Stimulated activated CD4-positive, alpha-beta T cell treated with anti-CD3 and anti-CD28 coated beads, Interleukin-15, amount 100 ng/mL, for 1 hour (primary cell): ENCODE measurements at regions not wholly inside any gene's neighbourhood (a gene's known extent, or its start where the extent isn't known, plus 50 kb on each side); places are given as distances from the start of the nearest gene placed in this dataset.

ENCODE experiments used
- DNase-seq, 2 donors: peaks; one replicate each; pipeline ENCODE4 v3.0.0-alpha.2; 2020; ENCODE audit warnings: low read depth in 1 of 2, low spot score in 1 of 2

DNA sequence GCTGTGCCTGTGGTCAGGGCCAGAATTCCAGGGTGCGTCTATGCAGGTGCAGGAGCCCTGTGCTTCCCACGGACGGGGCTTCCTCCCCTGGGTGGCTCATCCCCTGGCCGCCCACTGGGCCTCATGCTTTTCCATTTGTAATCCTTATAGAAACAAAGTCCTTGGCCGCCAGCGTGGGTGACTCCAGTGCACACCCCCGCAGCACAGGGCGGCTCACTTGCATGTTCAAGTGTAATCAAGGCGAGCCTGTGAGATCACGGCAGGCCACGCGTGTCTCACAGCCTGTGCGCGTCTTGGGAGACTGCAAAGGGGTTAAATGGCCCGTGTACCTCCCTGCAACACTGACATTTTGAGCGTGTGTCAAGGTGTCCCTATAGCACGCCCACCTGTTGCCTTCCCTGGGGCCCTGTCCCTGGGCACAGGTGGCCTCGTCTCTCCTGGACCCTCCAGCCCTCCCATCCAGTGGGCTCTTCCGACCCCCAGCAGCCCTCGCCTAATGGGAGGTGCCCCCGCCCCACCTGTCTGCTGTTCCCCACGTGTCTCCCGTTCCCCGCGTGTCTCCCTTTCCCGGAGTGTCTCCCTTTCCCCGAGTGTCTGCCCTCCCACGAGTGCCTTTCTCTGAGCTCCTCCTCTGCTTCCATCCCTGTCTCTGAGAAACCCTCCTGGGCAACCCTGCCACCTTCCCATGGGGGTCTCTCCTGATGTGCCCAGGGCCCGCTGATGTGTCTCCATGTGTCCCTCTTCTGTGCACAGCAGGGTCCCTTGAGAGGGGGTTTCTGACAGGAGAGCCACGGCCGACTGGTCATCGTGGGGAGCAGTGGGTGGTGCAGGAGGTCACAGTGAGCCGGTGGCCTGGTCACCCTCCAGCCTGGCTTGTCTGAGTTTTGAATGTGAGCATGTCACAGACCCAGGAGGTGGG, 1215.3 kb downstream of the BRD1 start:
- DNase-seq, result no peak

DNA sequence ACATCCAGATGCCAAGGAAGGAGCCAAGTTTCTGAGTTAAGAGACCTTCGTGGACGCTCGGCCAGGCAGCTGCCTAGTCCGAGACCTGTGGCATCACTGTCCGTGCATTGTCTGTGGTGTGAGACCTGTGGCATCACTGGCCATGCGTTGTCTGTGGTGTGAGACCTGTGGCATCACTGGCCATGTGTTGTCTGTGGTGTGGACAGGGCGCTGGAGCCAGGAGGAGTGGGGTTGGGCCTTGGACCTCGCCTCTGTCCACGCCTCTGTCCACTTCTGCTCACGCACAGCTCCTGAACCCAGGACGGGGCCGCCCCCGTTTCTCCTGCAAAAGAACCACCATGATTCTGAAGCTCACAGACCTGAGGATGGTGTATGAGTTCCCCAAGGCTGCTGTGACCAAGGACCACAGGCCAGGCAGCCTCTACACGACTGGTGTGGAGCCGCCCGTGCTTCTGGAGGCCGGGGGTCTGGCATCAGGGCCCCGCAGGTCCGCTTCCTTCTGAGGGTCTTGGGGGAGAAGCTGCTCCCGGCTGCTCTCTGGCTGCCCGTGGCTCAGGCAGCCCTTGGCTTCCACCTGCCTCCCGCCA, 1218.3 kb downstream of the BRD1 start:
- no peak for DNase-seq

DNA sequence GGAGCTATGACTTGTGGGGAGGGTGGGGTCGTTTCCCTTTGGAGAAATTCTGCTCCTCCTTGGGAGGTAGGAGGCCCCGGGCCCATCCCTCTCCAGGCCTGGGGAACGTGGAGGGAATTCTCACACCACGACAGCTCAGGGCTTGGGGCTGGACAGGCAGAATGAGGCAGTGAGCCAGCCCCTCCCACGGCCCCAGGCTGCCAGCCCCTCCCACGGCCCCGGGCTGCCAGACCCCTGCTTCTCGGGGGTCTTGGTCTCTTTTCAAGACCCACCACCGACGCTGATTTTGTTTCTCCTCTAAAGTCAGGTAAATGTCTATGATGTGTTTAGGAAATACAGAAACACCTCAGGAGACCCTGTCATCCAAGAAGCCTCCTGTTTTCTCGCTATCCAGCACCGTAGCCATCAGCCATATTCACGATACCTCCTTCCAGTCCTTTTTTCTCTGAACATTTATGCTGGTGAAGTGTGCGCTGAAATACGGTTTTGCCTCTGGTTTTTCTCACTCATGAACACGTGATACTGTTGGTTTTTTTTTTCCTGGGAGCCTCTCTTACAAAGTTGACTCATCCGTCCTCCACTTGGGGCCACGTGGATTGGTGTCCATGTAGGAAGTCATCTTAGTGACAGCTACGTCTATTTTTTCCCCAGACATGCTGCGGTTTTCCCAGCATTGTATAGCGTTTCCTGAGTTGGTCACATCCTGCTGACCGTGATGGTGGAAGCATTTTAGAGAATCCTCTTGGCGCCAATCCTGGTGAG, 1219.6 kb downstream of the BRD1 start:
- DNase-seq, result no peak

DNA sequence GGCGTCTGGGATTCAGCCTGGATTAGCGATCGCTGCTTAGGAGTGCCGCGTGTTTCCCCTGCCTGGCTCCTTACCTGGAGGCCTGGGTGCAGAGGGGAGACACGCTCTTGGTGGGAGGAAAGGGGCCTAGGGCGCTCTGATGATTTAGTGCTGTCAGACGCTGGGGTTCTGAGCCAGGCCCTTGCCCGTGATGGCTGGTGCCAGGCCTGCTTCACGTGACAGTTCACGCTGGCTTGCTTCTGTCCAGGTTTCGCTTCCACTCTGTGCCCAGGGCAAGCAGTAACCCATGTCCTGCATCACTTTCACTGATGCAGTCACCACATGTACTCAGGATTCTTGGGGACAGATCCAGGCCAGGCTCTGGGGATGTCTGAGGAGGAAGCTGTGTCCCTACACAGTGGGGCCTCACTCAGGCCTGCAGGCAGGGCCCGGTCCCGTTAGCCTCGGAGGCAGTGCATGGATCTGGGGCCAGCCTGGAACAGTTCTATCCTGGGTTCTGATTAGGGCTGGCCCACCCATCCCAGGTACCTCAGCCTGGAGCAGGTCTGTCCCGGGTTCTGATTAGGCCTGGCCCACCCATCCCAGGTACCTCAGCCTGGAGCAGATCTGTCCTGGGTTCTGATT, 1220.9 kb downstream of the BRD1 start:
- DNase-seq, result no peak

DNA sequence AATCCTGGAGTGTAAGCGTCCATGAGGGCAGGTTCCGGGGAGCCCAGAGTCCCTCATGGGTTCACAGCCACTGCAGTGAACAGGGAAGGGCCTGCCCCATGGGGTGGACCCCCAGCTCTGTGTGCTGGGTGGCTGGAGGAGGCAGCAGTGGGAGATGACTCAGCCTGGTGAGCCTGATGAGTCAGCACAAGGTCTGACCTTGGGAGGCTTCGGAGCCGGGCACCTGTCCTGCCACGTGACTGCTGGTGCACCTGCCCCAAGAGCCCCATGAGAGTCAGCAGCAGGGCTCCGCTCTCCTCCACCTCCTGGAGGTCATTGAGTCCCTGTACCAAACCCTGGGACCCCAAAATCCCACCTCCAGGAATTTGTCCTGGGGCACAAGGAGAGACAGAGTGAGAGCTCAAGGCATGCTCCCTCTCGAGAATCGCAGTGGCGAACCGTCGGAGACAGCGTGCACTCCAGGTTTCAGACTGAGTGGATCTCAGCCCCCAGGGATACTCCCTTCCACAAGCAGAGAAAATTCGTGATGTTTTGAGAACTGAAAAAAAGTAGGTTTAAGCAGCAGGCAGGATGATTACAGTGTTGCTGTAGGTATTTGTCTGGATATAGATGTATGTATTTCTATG, 1221.7 kb downstream of the BRD1 start:
- no peak for DNase-seq

DNA sequence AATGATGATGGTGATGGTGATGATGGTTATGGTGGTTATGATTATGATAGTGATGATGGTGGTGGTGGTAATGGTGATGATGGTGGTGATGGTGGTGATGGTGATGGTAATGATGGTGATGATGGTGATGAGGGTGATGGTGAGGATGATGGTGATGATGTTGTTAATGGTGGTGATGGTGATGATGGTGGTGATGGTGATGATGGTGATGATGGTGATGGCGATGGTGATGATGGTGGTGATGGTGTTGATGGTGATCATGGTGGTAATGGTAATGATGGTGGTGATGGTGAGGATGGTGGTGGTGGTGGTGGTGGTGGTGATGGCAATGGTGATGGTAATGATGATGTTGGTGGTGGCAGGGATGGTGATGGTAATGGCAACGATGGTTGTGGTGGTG, 1222.5 kb downstream of the BRD1 start:
- no peak for DNase-seq

DNA sequence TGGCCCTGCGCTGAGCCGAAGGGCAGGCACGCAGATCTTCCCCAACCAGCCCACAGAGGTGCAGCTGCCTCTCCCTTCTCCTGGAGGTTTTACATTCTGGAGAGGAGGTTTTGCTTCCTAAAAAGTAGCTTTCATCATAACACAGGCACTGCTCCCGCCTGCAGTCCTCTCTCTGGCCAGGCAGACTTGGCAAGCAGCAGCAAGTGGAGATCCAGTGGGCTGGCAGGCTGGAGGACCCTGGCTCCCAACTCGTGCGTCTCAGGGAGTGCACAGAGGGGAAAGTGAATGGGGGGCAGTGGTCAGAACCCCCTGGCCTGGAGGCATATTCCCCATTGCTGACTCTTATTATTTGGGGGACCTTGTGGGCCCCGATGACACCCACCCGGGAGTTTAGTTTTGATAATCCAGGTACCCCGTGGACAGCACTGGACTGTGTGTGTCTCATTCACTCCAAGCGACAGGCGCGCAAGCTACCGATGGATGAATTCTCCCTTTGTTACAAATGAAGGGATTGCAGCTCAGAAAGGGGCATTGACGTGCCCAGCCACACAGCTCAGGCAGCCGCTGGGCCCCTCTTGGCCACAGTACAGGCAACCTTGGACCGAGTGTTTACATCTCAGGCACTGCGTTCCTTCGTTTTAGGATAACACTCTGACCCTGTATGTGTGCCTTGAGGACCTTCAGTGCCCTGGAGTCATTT, 1223.9 kb downstream of the BRD1 start:
- DNase-seq, result no peak

DNA sequence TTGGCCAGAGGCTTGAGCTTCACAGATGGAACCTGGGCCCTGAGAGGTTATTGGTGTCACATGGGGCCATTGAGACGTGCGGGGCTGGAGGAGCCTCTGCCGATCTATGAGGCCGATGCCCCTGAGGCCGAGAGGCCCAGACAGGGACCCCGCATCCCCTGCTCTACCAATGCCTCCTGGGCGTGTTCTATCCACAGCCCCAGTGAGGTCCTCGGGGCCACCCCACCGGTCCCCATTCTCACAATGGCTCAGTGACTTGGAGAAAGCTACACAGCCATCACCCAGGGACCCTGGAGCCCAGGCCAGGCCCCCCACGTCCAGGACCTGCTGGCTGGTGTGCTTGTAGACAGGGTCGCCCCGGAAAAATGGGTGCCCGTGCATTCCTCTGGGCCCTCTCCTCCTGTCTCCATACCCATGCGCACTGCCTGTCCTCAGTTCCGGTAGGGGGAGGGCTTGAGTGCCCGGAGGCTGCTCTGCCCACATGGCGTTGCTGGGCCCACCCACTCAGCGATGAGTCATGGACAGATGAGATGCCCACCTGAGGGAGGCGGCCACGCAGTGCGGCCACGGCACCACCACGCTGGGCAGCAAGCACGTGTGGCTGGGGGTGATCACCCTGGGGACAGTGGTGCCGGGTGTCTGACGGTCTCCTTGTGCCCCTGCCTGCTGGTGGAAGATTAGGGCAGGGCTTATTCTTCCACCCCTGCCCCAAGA, 1224.7 kb downstream of the BRD1 start:
- no peak for DNase-seq

DNA sequence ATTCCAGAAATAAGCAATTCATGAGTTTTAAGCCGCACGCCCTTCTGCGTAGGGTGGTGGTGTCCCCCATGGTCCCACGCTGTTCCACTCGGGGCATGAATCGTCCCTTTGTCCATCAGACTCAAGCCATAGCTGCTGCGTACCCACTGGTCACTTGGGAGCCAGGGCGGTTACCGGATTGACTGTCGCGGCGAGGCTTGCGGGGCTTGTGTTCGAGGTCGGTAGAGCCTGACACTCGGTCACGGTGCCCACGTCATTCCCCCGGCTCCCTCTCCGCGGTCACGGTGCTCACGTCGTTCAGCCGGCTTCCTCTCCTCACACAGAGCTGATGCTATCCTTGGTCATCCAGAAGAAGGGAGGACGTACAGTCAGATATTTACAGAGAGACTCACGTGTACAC, 1227.0 kb downstream of the BRD1 start:
- no peak for DNase-seq

DNA sequence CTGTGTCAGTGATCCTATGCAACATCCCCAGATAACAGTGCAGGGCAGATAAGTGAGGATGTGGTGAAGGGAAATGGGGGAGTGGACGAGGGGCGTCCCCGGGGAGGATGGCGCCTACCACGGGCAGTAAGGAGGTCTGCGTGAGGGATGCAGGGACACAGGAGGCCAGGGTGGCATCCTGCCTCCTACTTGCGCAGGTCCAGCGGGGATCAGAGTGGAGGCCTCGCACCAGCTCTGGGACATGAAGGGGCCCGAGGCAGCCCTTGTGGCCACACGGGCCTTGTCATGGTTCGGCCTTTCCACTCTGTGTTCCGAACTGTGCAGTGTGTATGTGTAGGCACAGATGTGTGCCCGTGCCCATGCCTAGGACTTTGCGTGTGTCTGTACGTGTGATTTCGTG, 1227.5 kb downstream of the BRD1 start:
- DNase-seq, result no peak

DNA sequence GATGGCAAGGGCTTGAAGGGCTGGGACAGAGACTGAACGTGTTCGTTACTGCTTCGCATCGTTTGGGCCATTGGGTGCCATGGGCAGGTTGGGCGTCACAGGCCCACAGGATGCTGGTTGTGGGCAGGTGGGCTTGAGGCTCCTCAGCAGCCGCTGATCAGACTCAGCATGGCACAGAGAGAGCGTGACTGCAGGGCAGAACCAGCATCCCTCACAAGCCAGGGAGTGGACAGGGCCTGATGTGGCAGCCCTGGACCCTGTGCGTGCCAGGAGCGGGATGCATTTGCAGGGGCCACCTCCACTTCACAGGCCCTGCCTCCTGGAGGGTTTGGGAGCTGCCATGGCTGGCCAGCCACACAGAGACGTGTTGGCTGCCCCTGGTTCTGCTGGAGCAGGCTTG, 1228.3 kb downstream of the BRD1 start:
- DNase-seq, result no peak

DNA sequence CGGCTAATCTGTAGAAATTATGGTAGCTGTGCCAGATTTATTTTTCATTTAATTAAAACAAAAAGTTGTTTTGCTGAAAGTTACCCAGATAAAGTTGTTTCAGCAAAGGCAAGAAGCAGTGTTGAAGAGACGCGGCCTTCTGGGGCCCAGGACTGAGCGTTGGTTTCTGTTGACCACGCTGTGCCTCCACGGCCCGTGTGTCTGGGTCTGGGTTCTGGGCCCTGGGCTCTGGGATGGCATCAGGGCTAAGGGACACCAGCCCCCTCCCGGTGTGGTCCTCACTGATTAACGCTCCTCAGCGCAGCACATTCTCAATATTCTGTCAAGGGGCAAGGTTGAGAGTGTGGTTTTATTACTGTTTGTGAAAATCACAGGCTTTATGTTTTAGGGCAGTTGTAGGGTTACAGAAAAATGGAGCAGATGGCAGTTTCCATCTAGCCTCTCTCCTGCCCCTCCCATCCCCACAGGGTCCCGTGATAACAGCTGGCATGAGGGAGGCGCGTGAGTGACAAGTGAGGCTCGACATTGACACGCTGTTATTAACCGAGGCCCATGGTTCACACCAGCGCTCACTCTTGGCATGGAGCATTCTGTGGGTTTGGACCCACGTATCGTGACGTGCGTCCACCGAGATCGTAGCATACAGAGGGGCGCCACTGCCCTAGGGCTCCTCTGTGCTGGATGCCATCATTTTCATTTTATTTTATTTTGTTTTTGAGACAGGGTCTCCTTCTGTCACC, 1231.4 kb downstream of the BRD1 start:
- DNase-seq, result no peak

DNA sequence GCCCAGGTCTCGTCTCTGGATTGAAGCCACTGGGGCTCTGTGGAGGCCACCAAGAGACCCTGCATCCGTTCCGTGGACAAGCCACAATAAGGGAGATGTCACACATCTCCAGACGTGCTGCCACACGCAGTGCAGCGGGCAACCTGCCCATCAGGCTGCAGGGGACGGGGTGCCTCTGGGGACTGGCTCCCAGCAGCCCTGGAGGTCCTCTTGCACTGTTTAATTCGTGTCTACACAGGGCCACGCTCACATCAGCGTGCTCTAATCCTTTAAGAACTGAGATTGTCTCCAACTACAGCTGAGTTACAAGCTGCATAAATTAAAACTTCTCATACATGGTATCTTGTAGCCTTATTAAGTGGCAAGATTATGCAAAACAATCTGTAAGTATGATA, 1232.2 kb downstream of the BRD1 start:
- no peak for DNase-seq

DNA sequence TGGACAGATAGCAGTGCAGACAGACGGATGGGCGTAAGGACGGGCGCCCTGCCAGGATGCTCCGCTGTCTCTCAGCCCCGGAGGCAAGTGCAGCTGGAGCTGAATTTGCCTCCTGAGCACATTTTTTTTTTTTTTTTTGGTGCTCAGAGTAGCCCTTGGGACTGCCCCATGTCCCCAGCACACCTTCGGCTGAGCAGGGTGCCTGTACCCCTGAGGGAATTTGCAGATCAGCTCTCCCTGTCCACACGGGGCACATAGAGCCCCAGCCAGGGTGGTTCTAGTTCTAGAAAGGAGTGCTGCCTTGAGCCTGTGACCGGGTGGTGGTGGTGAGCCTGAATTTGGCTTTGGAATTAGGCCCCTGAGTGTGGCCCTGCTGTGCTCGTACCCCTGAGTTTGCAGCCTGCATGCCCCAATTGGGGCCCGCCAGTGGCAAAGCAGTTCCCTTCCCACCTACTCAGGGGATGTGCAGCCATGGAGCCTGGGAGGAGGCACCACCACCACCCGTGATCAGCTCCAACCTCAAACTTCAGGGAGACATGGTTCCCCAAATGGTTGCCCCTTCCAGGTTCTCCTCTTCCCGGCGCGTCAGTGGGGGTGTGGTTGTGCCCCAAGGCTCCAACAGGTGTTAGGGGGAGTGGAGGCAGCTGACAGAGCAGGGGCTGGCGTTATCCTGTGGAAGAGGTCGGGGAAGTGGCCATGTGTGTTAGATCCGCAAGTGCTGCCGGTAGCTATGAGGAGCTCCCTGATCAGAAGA, 1232.7 kb downstream of the BRD1 start:
- DNase-seq, result no peak

DNA sequence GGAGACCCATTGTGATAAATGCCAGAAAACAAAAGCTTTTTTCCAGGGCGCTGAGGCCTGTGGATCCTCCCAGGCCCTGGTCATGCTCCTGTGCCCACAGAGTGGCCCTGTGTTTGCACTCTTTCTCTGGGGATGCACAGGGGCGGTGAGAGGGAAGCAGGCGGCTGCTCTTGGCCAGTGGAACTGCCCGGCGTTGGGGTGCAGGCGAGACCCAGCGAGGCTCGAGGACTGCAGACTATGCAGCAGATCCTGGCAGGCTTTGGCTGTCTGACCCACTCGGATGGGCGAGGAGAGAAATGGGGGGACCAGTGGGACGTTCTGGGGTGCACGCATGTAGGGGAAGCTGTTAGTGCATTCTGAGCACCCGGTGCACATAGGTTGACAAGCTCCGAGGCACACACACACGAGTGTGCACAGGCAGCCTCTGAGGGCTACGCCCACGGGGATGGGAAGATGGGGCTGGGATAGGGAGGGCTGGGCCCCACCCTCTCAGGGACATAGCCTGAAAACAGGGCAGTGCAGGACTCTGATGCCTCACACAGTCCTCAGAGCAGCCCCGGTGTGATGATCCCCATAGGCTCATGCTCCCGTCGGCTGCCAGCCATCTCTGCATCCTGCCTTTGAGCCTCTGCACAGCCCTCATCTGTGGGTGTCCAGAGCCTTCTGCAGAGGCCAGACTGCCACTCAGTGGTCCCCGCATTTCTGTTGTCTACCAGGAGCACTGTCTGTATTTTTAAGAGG, 1233.5 kb downstream of the BRD1 start:
- DNase-seq, result no peak

DNA sequence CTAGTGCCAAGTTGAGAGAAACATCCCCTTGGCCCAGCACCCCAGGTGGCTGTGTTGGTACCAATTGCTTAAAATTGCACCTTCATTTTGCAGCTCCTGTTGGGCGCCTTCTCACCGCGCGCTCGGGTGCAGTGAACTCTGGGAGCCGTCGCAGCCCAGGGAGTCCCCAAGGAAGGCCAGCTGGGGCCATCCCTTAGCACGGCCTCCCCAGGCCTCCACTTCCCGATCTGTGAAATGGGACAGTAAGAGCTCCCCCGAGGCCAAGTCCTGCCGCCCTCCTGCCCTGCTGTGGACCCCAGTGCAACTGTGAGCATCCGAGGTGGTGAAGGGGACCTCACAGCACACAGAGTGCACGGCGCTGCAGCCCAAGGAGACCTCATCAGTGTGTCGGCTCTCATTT, 1234.1 kb downstream of the BRD1 start:
- no peak for DNase-seq

DNA sequence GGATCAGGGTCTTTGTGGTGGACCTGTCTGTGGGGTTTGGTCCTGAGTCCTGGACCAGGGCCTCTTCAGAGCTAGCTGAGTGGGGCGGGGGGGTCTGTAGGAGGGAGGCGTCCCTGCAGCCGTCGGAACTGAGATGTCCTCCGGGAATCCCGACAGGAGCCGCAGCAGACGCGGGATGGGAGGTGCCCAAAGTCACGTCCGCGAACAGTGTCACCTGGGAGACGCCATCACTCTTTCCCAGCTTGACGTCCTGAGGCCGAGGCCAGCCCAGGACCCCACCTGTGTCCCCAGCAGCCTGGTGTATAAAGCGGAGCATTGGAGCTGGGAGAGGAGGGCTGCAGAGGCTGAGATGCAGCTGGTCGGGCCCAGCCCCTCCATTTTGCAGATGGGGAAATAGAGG, 1234.7 kb downstream of the BRD1 start:
- DNase-seq, result no peak

DNA sequence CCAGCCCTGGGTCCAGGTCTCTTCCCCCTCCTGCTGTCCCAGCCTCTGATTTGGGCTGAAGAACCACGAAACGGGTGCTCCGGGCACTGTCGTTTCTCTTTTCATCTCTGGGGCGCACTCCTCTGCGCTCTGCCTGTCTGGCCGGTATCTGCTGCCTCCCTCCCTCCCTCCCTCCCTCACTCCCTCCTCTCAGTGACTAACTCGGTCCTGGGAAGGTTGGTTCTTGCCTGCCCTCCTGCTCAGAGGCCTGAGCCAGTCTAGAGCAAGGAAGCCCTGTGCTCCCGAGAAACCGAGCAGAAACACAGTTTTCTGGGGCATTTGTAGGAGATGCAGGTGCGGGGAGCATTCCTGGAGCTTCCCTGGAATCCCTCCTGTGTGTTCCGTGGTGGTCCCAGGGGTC, 1235.2 kb downstream of the BRD1 start:
- no peak for DNase-seq
